SJSA1 (cell line): ENCODE measurements at regions not wholly inside any gene's neighbourhood (a gene's known extent, or its start where the extent isn't known, plus 50 kb on each side); places are given as distances from the start of the nearest gene placed in this dataset.

ENCODE experiments used
- DNase-seq, 2 experiments: peaks; one replicate each; pipeline ENCODE4 v3.0.0-alpha.2; 2015 to 2020; ENCODE audit warnings: low spot score in 2 of 2, low read depth in 1 of 2
- H3K27ac ChIP-seq: fragments of 250-450 bp; sonication (Bioruptor Pico); 2 replicates; pipeline ENCODE4 v1.5.1; 2020; ENCODE audit warnings: mild to moderate bottlenecking, moderate library complexity
- H3K27me3 ChIP-seq: fragments of 250-450 bp; sonication (Bioruptor Pico); replicated peaks from 2 replicates; pipeline ENCODE4 v1.5.1; 2020; ENCODE audit warnings: mild to moderate bottlenecking, moderate library complexity
- H3K36me3 ChIP-seq: fragments of 250-450 bp; sonication (Bioruptor Pico); 2 replicates; pipeline ENCODE4 v1.5.1; 2020; ENCODE audit warnings: mild to moderate bottlenecking
- H3K4me1 ChIP-seq: fragments of 250-450 bp; sonication (Bioruptor Pico); replicated peaks from 2 replicates; pipeline ENCODE4 v1.6.1; 2021; ENCODE audit warnings: mild to moderate bottlenecking
- H3K4me3 ChIP-seq: fragments of 250-450 bp; sonication (Bioruptor Pico); 2 replicates; pipeline ENCODE4 v1.5.1; 2020; ENCODE audit warnings: mild to moderate bottlenecking
- H3K9me3 ChIP-seq: fragments of 250-450 bp; sonication (Bioruptor Pico); replicated peaks from 2 replicates; pipeline ENCODE4 v1.5.1; 2020; ENCODE audit warnings: mild to moderate bottlenecking

DNA sequence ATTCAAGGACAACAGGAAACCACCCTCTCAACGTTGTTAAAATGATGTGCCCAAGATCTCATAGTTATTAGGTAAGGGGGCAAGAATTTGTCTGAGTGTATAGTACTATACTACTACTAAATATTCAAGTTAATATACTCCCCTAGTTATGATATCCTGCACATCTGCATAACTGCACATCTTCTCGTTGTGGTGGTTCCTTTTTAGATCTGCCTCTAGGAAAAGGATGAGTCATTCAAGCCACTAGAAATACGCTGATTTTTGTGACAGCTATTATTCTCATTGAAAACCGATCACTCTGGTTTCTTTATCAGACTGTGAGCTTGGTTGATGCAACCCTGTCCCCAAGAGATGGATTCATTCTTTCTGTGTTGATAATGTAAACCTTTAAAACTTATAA lies 1067.0 kb upstream of the FANCL start:
- DNase-seq, result no peak
- Histone ChIP-seq H3K4me1 (no peaks in the 10 kb centered on the region), H3K36me3 (no peaks in the 10 kb centered on the region), H3K27me3 (no peaks in the 10 kb centered on the region), H3K9me3 (no peaks in the 10 kb centered on the region), H3K27ac (no peak overlapping the region), H3K4me3 (no peak overlapping the region)

DNA sequence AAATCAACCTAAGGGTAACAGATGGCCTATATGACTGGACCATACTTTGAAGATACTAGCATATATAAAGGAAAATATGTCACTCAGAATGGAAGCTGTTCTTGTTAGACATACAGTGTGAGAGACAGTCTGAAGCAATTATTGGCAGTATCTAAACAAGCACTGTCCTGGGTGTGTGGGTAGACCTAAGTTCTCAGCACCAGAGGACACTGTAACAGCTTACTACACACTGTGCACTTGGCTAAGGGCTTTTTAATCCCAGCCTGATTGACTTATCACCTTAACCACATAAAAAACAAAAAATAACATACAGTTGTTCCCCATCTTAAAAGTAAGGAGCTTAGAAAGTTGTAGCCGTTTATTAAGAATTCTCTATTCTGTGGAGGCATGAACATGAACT lies 1066.1 kb upstream of the FANCL start:
- H3K9me3 ChIP-seq, result no peaks in the 10 kb centered on the region
- H3K36me3 ChIP-seq, result no peaks in the 10 kb centered on the region

DNA sequence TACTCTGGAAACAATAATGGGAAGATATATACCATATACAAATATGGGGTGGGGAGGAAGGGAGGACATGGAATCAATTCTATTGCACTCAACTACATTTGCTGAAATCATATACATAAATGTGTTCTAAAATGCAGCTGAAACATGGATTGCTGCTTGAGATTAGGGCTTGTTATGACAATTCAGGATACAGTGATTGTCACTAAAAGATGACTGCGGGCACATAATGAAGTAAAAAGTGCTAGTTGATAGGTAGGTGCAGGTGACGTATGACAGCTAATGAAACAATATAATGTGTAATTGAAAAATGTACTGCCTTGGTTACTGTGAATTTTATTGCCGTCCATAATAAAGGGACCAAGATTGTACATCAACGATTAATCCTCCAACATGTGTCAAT lies 1062.1 kb upstream of the FANCL start:
- no peak overlapping the region for H3K4me3 ChIP-seq
- no peaks in the 10 kb centered on the region for H3K27me3 ChIP-seq
- no peaks in the 10 kb centered on the region for H3K9me3 ChIP-seq
- H3K4me1 ChIP-seq, result no peaks in the 10 kb centered on the region
- H3K27ac ChIP-seq, result no peak overlapping the region
- no peaks in the 10 kb centered on the region for H3K36me3 ChIP-seq
- DNase-seq, result no peak

More for the DNA sequence above, 1066.1 kb upstream of the FANCL start:
- no peak for DNase-seq
- no peak overlapping the region for H3K27ac ChIP-seq
- H3K27me3 ChIP-seq, result no peaks in the 10 kb centered on the region
- no peaks in the 10 kb centered on the region for H3K4me1 ChIP-seq
- no peak overlapping the region for H3K4me3 ChIP-seq

DNA sequence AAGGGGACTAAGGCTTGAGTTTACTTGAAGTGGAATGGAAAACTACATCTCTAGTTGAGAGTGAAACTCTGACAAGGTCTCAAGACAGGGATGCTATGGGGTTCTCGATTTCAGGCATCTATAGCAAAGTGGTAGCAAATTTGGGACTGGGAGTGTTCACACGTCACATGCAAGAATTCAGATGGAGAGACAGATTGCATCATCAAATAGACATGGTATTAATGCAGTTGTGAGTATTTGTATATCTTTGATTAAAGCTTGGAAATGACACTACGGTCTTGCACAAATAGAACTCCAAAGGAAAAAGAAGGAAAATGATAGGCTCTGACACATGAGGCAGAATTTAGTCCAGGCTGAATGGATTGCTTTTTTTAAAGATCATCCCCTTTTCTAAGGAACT lies 1061.6 kb upstream of the FANCL start:
- no peak for DNase-seq
- Histone ChIP-seq H3K36me3 (no peaks in the 10 kb centered on the region), H3K4me3 (no peak overlapping the region), H3K4me1 (no peaks in the 10 kb centered on the region), H3K9me3 (no peaks in the 10 kb centered on the region), H3K27me3 (no peaks in the 10 kb centered on the region), H3K27ac (no peak overlapping the region)

DNA sequence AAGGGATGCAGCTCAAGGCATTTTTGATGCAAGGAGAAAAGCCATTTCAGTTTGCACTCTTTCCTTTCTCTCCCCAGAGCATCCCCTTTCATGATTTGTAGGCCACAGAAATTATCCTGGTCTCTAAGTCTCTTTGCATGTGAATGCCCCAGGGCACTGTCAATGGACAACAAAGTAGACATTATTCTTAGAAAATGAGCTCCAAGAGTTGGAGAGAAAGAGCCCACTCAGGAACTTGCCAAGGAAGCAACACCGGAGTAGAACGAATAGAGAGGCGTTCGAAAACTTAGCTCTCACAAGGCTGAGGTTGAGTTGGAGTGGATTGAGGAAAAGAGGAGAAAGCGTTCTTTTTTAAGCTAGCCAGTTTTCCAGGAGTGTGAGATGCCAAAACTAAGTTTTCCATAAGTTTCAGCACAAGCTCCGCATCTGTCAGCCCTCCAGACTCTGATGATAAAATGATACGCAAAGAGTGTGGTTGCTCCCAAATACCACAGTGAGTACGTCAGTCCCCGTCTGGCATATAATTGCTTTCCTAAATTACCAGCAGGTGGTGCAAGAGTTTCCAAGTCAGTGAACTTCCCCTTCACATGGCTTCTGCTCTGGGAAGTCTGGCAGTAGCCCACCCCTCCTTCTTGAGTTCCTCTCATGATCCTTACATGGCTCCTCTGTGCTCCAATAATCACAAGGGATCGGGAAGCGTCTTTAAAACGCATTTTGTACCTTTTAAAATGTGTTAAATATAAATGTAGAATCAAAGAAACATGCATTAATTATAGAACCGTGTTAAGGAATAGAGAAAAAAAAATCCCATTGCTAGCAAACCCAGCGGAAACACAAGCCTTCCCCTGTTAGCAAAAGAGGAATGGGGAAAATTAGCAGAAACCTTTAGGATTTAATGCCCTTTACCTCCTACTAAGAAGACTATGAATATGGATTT lies 1060.6 kb upstream of the FANCL start:
- Histone ChIP-seq H3K9me3 (no peaks in the 10 kb centered on the region), H3K4me1 (no peaks in the 10 kb centered on the region), H3K27me3 (no peaks in the 10 kb centered on the region), H3K27ac (no peak overlapping the region), H3K36me3 (no peaks in the 10 kb centered on the region), H3K4me3 (no peak overlapping the region)
- peak; percentile 31 to 52 for DNase-seq

DNA sequence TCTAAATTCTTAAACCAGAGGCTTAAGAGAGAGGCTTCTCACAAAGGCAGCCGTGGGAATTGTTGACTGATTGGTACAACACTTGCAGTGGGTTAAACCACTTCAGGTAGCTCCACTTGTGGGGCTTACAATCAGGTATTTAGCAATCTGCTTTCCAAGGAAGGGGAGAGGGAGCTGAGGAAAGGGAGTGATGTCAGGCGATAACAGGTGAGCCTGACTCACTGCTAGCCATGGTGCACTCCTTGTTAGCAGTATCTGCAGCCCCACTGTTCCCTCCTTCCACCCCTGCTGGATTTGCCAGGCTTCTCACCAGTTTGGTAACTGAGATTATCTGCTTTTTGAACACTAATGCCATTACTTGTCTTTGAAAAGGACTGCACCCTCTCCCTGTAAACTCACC lies 1056.7 kb upstream of the FANCL start:
- DNase-seq, result no peak
- H3K4me1 ChIP-seq, result no peaks in the 10 kb centered on the region
- no peak overlapping the region for H3K27ac ChIP-seq
- no peaks in the 10 kb centered on the region for H3K36me3 ChIP-seq
- no peaks in the 10 kb centered on the region for H3K9me3 ChIP-seq
- no peaks in the 10 kb centered on the region for H3K27me3 ChIP-seq
- H3K4me3 ChIP-seq, result no peak overlapping the region

DNA sequence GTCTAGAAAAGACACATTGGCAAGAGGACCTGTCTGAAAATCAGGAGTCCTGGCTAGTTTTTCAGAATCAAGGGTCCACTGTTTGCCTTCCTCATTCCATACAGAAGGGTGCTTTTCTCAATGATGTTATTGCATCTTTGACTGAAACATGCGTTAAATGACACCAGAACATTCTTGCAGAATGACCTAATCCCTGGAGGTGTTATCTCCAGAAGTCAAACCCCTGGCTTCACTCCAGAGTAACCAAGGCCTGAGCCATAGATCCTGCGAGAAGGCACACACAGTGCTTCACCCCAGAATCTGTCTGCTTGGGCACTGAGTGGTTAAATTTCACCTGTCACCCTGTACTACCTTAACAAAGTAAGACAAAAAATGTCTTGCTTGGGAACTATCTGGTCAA lies 1055.2 kb upstream of the FANCL start:
- no peaks in the 10 kb centered on the region for H3K4me1 ChIP-seq
- H3K27ac ChIP-seq, result no peak overlapping the region
- H3K27me3 ChIP-seq, result no peaks in the 10 kb centered on the region
- H3K36me3 ChIP-seq, result no peaks in the 10 kb centered on the region
- no peak for DNase-seq
- H3K4me3 ChIP-seq, result no peak overlapping the region
- H3K9me3 ChIP-seq, result no peaks in the 10 kb centered on the region

DNA sequence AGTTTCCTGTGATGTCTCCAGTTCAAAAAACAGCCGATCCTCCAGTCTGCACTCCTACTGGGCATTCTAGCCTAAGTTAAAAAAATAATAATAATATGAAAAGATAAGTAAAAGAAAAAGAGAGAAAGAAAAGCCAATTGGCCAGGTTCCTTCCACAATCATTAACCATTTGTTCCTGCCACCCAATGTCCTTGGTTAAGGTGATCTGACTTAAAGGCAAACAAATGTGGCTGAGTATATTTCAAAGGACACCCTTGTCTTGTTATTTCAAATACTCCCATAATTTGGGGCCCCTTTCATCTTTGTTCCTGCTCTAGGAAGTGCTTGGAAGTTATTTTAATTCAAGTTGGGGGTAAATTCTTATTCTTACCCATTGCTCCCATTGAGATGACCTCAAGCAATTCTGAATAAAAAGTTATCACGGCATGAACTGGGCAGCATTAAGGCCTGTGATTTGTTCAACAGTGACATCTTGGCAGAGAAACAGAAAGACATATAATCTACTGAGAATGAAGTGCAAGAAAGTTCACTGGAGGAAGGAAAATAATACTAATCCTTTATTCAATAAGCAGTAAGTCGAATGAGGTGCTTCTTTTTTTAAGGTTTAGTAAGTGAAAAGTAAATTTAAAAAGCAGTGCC lies 1054.5 kb upstream of the FANCL start:
- Histone ChIP-seq H3K4me3 (no peak overlapping the region), H3K36me3 (no peaks in the 10 kb centered on the region), H3K9me3 (no peaks in the 10 kb centered on the region), H3K27me3 (no peaks in the 10 kb centered on the region), H3K4me1 (no peaks in the 10 kb centered on the region), H3K27ac (no peak overlapping the region)
- no peak for DNase-seq

DNA sequence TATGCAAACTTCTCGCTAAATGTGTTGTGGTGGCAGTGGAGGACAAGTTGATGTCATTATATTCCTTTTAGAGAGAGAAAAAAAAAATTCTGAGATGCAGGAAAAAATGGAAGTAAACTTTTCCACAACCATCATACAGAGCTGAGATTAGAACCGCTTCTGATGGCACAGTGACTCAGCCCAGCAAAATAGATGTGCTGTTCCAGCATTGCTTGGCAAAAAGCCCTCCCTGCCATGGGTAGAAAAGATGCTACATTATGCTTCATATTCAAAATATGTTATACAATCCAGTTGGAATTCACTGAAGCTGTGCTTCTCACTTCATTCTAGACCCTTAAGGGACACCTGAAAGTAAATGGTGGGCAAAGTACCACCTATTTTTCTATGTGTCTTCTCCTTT lies 1047.6 kb upstream of the FANCL start:
- Histone ChIP-seq H3K4me3 (no peak overlapping the region), H3K27me3 (no peaks in the 10 kb centered on the region), H3K9me3 (no peaks in the 10 kb centered on the region), H3K27ac (no peak overlapping the region), H3K4me1 (no peaks in the 10 kb centered on the region), H3K36me3 (no peaks in the 10 kb centered on the region)
- DNase-seq, result no peak

DNA sequence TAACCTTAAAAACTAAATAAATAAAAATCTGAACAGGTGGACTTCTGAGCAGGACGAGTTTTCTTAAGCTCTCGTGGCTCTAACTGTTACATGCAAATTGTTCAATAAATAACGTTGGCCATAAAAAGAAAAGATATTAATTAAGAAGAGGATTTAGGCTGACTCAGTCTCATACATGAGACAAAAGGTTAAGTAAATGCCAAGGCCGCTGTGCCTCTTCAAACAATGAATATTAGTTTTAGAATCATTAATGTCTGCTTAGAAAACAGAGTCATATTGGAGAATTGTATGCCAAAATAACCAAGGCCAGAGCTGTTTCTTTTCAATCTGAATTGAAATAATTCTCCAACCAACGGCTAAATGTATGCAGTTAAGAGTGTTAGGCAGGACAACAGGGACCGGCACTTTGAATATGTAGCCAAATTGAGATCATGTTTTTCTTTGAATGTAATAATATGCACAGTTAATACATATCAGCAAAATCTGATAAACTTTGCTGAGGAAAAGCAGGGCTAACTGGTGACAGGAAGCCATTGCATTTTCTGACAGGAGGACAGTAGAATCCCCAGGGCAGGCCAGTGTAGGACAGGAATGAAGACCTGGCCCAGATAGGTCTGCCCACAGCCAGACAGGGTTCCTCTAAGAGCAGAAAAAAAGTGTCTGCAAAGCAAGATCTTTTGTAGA lies 1041.4 kb upstream of the FANCL start:
- Histone ChIP-seq H3K9me3 (no peaks in the 10 kb centered on the region), H3K36me3 (no peaks in the 10 kb centered on the region), H3K27me3 (no peaks in the 10 kb centered on the region), H3K4me1 (no peaks in the 10 kb centered on the region), H3K27ac (no peak overlapping the region), H3K4me3 (no peak overlapping the region)
- no peak for DNase-seq

DNA sequence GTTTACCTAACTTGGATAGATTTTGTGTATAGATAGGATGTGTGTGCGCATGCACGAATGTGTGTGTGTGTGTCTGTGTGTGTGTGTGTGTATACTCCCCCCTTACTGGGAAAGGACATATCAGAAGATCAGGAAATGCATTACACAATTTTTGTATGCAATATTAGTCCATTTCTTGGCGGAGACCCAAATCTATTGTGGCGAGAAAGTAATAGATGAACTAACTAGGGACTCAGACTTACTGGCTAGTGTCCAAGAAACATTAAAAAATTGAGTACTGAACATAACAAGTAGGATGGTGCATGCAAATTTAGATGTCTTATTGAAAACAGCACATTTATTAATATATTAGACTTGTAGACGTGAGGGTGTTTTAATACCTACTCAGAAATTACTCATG lies 1036.5 kb upstream of the FANCL start:
- no peaks in the 10 kb centered on the region for H3K9me3 ChIP-seq
- no peaks in the 10 kb centered on the region for H3K36me3 ChIP-seq
- H3K4me3 ChIP-seq, result no peak overlapping the region
- no peaks in the 10 kb centered on the region for H3K27me3 ChIP-seq
- no peak overlapping the region for H3K27ac ChIP-seq
- H3K4me1 ChIP-seq, result no peaks in the 10 kb centered on the region
- DNase-seq, result no peak

DNA sequence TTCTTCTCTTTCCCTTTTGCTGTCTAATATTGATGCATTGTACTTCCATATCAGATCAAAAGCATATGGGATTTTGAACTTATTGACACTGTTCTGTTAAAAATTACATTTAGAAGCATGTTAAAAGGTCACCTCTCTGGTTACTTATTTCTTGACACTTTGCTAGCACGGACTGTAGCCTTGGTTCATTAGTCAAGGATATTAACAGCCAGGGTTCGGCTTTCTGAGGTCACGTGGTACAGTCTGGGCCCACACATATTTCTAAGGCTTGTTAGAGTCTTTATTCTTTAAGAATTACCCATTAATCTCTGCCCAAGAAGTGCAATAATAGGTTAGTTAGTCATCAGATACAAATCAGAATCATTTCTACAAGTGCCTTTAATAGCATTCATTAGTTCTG lies 1035.8 kb upstream of the FANCL start:
- Histone ChIP-seq H3K36me3 (no peaks in the 10 kb centered on the region), H3K27ac (no peak overlapping the region), H3K4me3 (no peak overlapping the region), H3K27me3 (no peaks in the 10 kb centered on the region), H3K9me3 (no peaks in the 10 kb centered on the region), H3K4me1 (no peaks in the 10 kb centered on the region)
- no peak for DNase-seq

DNA sequence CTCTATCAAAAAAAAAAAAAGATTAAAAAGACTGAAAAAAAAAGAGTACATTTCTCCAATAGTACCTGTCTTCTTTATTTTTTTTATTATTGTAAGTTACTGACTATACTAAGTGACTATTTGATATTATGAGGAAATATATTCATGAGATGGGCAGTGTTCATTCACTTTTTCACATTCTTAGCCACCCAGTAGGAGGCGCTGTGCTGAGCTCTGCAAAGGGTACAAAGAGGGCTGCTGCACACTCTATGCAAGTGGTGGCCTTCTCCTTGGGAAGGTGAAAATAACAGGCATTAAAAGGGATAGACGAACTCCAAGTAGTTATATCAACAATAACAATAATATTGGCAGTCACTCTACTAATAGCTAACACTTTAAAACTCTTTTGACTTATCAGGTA lies 1034.9 kb upstream of the FANCL start:
- H3K27me3 ChIP-seq, result no peaks in the 10 kb centered on the region
- no peak for DNase-seq

DNA sequence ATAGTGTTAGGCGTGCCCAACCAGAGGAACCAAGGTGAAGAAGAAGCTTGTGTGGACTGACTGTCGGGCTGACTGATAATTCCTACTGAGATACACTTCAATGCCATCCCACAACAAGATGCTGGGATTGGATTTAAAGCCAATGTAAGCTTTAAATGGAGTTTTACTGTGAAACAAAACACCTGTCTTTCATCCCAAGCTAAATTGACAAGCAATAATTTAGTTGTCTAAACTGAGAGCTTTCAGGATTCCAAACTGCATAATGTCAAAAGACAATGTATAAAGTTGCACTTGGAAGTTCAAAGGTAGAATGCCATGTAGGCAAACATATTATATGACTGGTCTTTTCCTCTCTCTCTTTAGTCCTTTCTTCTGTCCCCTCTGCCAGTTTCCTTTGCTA lies 1025.3 kb upstream of the FANCL start:
- H3K27me3 ChIP-seq, result no peaks in the 10 kb centered on the region
- H3K36me3 ChIP-seq, result no peaks in the 10 kb centered on the region
- no peak overlapping the region for H3K27ac ChIP-seq
- H3K4me1 ChIP-seq, result no peaks in the 10 kb centered on the region
- H3K4me3 ChIP-seq, result no peak overlapping the region
- no peak for DNase-seq
- H3K9me3 ChIP-seq, result no peaks in the 10 kb centered on the region

More for the DNA sequence above, 1034.9 kb upstream of the FANCL start:
- no peaks in the 10 kb centered on the region for H3K4me1 ChIP-seq
- H3K27ac ChIP-seq, result no peak overlapping the region
- H3K36me3 ChIP-seq, result no peaks in the 10 kb centered on the region
- no peaks in the 10 kb centered on the region for H3K9me3 ChIP-seq
- no peak overlapping the region for H3K4me3 ChIP-seq
